SU-DHL-6 (cell line): ENCODE measurements at regions not wholly inside any gene's neighbourhood (a gene's known extent, or its start where the extent isn't known, plus 50 kb on each side); places are given as distances from the start of the nearest gene placed in this dataset.

ENCODE experiments used
- EZH2phosphoT487 ChIP-seq: fragments of 200-600 bp; sonication (generic), shearing (Covaris generic); conservative IDR thresholded peaks from 2 replicates; pipeline ENCODE4 v1.6.1; 2018; ENCODE audit warnings: mild to moderate bottlenecking, antibody characterized with exemption, low read length, moderate library complexity, mixed read lengths
- TF ChIP-seq, protein P1 (sequence below): fragments of 200-600 bp; sonication (generic); IDR thresholded peaks from one replicate; pipeline ENCODE4 v1.5.1; 2017; ENCODE audit warnings: antibody characterized with exemption, mild to moderate bottlenecking, low read length, moderate library complexity; ENCODE audit not compliant: insufficient read depth, poor library complexity, severe bottlenecking

GRCh38 chr9:106102821-106103220 is 408.5 kb downstream of the TMEM38B start:
- TF ChIP-seq, protein P1, sequence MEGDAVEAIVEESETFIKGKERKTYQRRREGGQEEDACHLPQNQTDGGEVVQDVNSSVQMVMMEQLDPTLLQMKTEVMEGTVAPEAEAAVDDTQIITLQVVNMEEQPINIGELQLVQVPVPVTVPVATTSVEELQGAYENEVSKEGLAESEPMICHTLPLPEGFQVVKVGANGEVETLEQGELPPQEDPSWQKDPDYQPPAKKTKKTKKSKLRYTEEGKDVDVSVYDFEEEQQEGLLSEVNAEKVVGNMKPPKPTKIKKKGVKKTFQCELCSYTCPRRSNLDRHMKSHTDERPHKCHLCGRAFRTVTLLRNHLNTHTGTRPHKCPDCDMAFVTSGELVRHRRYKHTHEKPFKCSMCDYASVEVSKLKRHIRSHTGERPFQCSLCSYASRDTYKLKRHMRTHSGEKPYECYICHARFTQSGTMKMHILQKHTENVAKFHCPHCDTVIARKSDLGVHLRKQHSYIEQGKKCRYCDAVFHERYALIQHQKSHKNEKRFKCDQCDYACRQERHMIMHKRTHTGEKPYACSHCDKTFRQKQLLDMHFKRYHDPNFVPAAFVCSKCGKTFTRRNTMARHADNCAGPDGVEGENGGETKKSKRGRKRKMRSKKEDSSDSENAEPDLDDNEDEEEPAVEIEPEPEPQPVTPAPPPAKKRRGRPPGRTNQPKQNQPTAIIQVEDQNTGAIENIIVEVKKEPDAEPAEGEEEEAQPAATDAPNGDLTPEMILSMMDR, result no peak
- no peak for TF ChIP-seq EZH2phosphoT487
